Liver (tissue), 3 donors: ENCODE measurements at regions not wholly inside any gene's neighbourhood (a gene's known extent, or its start where the extent isn't known, plus 50 kb on each side); places are given as distances from the start of the nearest gene placed in this dataset.

Source experiments
- FOXA1 ChIP-seq: IDR thresholded peaks from 2 replicates; pipeline ENCODE4 v1.6.1; 2016; ENCODE audit warnings: antibody characterized with exemption
- GABPA ChIP-seq, 2 donors: IDR thresholded peaks in 1 of 2; conservative IDR thresholded peaks in 1 of 2; 2 replicates each; pipeline ENCODE4 v1.6.1; 2016; ENCODE audit warnings: antibody characterized with exemption in 2 of 2, mild to moderate bottlenecking in 1 of 2, moderate library complexity in 1 of 2
- HNF4A ChIP-seq, 2 donors: conservative IDR thresholded peaks; 2 replicates each; pipeline ENCODE4 v1.6.1; 2016; ENCODE audit warnings: antibody characterized with exemption in 2 of 2, mild to moderate bottlenecking in 2 of 2
- YY1 ChIP-seq: IDR thresholded peaks from 2 replicates; pipeline ENCODE4 v1.6.1; 2016; ENCODE audit warnings: antibody characterized with exemption, mild to moderate bottlenecking
- TF ChIP-seq, protein P1 (sequence below): IDR thresholded peaks from 2 replicates; pipeline ENCODE4 v1.6.1; 2016; ENCODE audit warnings: antibody characterized with exemption, mild to moderate bottlenecking
- TF ChIP-seq, protein P2 (sequence below): fragments of 150-350 bp; IDR thresholded peaks from 2 replicates; pipeline ENCODE4 v1.5.1; 2017; ENCODE audit warnings: improper control_type of control experiment, low read depth, low read length; ENCODE audit not compliant: missing input control
- donor health status: healthy.
- donor health status: healthy.

DNA sequence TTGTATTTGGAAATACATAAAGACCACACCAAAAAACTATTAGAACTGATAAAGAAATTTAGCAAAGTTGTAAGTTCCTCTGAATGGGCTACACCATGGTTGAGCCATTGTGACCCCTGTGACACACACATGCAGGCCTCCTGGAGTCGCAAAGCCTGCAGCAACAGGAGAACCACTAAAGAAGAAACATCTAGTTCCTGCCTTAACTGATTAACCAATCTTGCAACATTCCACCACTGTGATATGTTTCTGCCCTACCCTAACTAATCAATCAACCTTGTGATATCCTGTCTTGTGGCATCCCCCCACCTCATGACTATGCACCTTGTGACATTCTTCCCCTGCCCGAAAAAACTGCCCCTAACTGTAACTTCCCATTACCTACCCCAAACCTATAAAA lies 401.8 kb downstream of the PRDM5 start:
- TF ChIP-seq, protein P1, sequence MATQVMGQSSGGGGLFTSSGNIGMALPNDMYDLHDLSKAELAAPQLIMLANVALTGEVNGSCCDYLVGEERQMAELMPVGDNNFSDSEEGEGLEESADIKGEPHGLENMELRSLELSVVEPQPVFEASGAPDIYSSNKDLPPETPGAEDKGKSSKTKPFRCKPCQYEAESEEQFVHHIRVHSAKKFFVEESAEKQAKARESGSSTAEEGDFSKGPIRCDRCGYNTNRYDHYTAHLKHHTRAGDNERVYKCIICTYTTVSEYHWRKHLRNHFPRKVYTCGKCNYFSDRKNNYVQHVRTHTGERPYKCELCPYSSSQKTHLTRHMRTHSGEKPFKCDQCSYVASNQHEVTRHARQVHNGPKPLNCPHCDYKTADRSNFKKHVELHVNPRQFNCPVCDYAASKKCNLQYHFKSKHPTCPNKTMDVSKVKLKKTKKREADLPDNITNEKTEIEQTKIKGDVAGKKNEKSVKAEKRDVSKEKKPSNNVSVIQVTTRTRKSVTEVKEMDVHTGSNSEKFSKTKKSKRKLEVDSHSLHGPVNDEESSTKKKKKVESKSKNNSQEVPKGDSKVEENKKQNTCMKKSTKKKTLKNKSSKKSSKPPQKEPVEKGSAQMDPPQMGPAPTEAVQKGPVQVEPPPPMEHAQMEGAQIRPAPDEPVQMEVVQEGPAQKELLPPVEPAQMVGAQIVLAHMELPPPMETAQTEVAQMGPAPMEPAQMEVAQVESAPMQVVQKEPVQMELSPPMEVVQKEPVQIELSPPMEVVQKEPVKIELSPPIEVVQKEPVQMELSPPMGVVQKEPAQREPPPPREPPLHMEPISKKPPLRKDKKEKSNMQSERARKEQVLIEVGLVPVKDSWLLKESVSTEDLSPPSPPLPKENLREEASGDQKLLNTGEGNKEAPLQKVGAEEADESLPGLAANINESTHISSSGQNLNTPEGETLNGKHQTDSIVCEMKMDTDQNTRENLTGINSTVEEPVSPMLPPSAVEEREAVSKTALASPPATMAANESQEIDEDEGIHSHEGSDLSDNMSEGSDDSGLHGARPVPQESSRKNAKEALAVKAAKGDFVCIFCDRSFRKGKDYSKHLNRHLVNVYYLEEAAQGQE = no peak
- TF ChIP-seq, protein P2, sequence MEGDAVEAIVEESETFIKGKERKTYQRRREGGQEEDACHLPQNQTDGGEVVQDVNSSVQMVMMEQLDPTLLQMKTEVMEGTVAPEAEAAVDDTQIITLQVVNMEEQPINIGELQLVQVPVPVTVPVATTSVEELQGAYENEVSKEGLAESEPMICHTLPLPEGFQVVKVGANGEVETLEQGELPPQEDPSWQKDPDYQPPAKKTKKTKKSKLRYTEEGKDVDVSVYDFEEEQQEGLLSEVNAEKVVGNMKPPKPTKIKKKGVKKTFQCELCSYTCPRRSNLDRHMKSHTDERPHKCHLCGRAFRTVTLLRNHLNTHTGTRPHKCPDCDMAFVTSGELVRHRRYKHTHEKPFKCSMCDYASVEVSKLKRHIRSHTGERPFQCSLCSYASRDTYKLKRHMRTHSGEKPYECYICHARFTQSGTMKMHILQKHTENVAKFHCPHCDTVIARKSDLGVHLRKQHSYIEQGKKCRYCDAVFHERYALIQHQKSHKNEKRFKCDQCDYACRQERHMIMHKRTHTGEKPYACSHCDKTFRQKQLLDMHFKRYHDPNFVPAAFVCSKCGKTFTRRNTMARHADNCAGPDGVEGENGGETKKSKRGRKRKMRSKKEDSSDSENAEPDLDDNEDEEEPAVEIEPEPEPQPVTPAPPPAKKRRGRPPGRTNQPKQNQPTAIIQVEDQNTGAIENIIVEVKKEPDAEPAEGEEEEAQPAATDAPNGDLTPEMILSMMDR = no peak
- TF ChIP-seq FOXA1 = no peak
- TF ChIP-seq HNF4A (conservative IDR thresholded peaks at IDR 0.05) = no peak
- no peak for TF ChIP-seq GABPA (IDR thresholded peaks at IDR 0.05 in 1 of 2, conservative IDR thresholded peaks at IDR 0.05 in 1 of 2)
- no peak for TF ChIP-seq YY1
